Testis (tissue), 2 donors: ENCODE measurements at regions not wholly inside any gene's neighbourhood (a gene's known extent, or its start where the extent isn't known, plus 50 kb on each side); places are given as distances from the start of the nearest gene placed in this dataset.

ENCODE experiments used
- CTCF ChIP-seq, 3 experiments: fragments of 450-650 bp in 2 of 3; fragments of 200-600 bp in 1 of 3; sonication (generic) in 1 of 3; IDR thresholded peaks; one replicate each; pipeline ENCODE4 v1.5.1; 2016 to 2019; ENCODE audit warnings: antibody characterized with exemption in 3 of 3, mild to moderate bottlenecking in 2 of 3, moderate library complexity in 1 of 3
- POLR2A ChIP-seq: fragments of 450-650 bp; IDR thresholded peaks from one replicate; pipeline ENCODE4 v1.6.1; 2017; ENCODE audit warnings: antibody characterized with exemption, mild to moderate bottlenecking, moderate library complexity

GRCh38 chr2:7169593-7169992 is 252.4 kb downstream of the RNF144A start:
- TF ChIP-seq CTCF (IDR thresholded peaks at IDR 0.05) (no peak), POLR2A (no peak)
